Lower leg skin (tissue), 4 donors: ENCODE measurements at regions not wholly inside any gene's neighbourhood (a gene's known extent, or its start where the extent isn't known, plus 50 kb on each side); places are given as distances from the start of the nearest gene placed in this dataset.

ENCODE experiments used
- DNase-seq, 2 donors: peaks; one replicate each; pipeline ENCODE4 v3.0.0-alpha.2; 2019; ENCODE audit warnings: low spot score in 2 of 2
- H3K4me3 ChIP-seq: fragments of 200-600 bp; sonication (generic); 2 replicates; pipeline ENCODE4 v1.5.1; 2017; ENCODE audit warnings: mild to moderate bottlenecking, low read depth; ENCODE audit not compliant: poor library complexity, severe bottlenecking
- POLR2A ChIP-seq, 2 donors: fragments of 450-650 bp; IDR thresholded peaks; one replicate each; pipeline ENCODE4 v1.6.1; 2016 to 2017; ENCODE audit warnings: antibody characterized with exemption in 2 of 2, mild to moderate bottlenecking in 1 of 2, moderate library complexity in 1 of 2
- WGBS, 2 donors: methylation state at CpG; one replicate each; pipeline ENCODE4 v1.1.5; 2018; 5-methylcytosine and 5-hydroxymethylcytosine counted together
- intact Hi-C: fragments of 100-400 bp; cut with DNase I; formaldehyde crosslinking; loops from one replicate; pipeline ENCODE4 v1.15.0; 2023; ENCODE audit warnings: low total_unique reads
- TF ChIP-seq, protein P1 (sequence below), 3 donors: fragments of 450-650 bp; IDR thresholded peaks; one replicate each; pipeline ENCODE4 v1.5.1; 2016; ENCODE audit warnings: antibody characterized with exemption in 3 of 3, mild to moderate bottlenecking in 3 of 3, moderate library complexity in 2 of 3

DNA sequence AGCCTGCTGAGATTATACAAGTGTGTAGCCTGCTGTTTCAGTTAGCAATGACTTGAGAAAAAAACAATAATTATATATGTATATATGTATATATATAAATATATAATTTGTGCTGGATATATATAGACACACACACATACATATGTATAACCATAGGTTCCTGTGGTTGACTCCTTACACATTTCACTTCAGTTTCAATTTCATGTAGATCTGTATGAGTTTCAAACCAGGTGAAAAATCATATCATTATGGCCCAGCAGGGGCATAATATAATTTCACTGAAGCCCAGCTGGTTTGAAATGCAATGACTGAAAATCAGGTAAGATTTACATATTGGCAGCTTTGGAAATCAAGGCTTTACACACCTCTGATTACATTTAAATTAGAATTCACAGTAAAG lies 690.4 kb upstream of the CDH18 start:
- no peak for TF ChIP-seq POLR2A (IDR thresholded peaks at IDR 0.05)
- TF ChIP-seq, protein P1, sequence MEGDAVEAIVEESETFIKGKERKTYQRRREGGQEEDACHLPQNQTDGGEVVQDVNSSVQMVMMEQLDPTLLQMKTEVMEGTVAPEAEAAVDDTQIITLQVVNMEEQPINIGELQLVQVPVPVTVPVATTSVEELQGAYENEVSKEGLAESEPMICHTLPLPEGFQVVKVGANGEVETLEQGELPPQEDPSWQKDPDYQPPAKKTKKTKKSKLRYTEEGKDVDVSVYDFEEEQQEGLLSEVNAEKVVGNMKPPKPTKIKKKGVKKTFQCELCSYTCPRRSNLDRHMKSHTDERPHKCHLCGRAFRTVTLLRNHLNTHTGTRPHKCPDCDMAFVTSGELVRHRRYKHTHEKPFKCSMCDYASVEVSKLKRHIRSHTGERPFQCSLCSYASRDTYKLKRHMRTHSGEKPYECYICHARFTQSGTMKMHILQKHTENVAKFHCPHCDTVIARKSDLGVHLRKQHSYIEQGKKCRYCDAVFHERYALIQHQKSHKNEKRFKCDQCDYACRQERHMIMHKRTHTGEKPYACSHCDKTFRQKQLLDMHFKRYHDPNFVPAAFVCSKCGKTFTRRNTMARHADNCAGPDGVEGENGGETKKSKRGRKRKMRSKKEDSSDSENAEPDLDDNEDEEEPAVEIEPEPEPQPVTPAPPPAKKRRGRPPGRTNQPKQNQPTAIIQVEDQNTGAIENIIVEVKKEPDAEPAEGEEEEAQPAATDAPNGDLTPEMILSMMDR (IDR thresholded peaks at IDR 0.05) = no peak
- intact Hi-C loops = no loop called here
- no peak for DNase-seq
- H3K4me3 ChIP-seq = no peak overlapping the region

DNA sequence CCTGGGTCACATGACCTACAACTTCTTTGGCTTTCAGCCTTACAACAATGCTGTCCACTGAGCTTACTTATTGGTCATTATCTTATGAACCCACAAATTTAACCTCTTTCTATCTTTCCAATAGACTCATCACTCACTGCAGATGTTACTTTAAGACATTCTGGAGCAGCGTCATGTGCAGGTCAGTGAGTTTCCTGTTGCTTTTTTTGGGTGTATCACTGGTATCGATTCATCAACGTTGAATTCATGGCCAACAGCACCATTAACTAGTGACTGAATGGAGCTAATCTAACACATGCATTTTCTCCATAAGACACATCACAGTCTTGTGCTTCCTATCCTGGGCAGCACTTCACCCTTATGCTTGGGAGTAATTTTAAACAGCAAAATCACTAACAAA lies 672.6 kb upstream of the CDH18 start:
- no peak overlapping the region for H3K4me3 ChIP-seq
- TF ChIP-seq, protein P1 (IDR thresholded peaks at IDR 0.05) = no peak
- no peak for TF ChIP-seq POLR2A (IDR thresholded peaks at IDR 0.05)
- DNase-seq = no peak
- intact Hi-C loops = no loop called here
- 69 to 73% methylated on average over 3 of the region's 3 CpGs for WGBS, 2 donors

DNA sequence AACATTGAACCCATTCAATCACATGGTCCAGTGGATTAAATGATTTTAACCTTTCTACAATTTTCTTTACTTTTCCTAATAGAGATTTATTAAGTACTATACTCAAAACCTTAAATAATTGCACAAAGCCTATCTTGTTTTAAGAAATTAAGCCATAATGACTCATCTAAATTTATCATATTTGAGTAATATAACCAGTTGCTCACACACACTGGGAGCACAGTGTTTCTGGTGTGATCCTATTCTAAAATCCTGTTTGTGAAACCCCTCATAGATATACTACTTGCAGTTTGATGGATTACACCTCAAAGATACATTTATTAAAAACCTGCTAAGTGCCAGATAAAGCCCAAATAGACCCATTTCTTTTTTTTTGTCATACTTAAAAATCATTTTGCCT lies 668.3 kb upstream of the CDH18 start:
- DNase-seq = no peak

DNA sequence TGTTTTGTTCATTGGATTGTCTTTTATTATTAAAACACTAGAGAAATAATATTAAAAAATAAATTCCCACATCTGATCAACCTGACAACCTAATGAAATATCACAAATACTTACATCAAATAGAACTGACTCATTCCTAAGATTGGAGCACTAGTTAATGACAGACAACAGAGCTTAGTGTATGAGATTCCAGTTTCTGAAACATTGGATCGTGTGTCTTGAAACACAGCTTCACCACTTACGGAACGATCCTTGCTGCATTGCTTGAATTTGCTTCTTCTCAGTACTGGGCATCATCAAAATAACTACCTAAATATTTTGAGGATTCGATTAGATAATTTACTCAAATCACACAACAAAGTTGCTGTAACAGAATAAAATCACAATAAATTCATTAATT lies 667.2 kb upstream of the CDH18 start:
- TF ChIP-seq POLR2A (IDR thresholded peaks at IDR 0.05) = no peak
- TF ChIP-seq, protein P1 (IDR thresholded peaks at IDR 0.05) = no peak
- WGBS, 2 donors = 77 to 87% methylated on average over 4 of the region's 4 CpGs

More for the DNA sequence above, 668.3 kb upstream of the CDH18 start:
- intact Hi-C loops = no loop called here
- H3K4me3 ChIP-seq = no peak overlapping the region
- TF ChIP-seq POLR2A (IDR thresholded peaks at IDR 0.05) = no peak
- TF ChIP-seq, protein P1 (IDR thresholded peaks at IDR 0.05) = no peak

DNA sequence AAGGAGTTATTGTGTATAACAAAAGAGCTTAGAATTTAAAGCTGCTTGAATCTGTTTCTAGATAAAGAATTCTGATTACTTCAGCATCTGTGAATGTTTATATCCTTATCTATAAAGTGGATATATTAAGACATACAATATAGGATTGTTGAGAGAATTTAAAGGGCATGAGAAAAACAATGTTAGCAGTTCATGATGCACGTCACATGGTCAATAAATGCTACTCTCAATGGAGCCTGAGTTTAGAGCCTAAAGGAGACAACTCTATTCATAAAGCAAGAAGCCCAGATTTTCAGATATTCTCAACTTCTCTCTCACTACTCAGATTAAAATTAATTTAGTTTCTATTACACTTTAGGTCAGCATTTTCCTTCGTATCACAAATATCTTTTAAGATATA lies 666.7 kb upstream of the CDH18 start:
- intact Hi-C loops = no loop called here
- 61 to 72% methylated on average over 2 of the region's 2 CpGs for WGBS, 2 donors

More for the DNA sequence above, 667.2 kb upstream of the CDH18 start:
- no peak for DNase-seq
- H3K4me3 ChIP-seq = no peak overlapping the region
- intact Hi-C loops = no loop called here

DNA sequence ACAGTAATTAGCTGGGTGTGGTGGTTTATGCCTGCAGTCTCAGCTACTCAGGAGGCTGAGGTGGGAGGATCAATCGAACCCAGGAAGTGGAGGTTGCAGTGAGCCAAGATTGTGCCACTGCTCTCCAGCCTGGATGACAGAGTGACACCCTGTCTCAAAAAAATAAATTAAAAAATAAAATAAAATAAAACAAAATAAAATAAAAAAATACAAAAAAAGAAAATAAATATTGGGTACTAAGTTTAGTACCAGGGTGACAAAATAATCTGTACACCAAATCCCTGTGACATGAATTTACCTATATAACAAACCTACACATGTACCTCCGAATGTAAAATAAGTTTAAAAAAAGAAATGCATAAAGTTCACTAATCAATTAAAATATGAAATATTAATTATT lies 666.0 kb upstream of the CDH18 start:
- WGBS, 2 donors = 85 to 92% methylated on average over 2 of the region's 2 CpGs
- TF ChIP-seq, protein P1 (IDR thresholded peaks at IDR 0.05) = no peak
- no peak for TF ChIP-seq POLR2A (IDR thresholded peaks at IDR 0.05)
- H3K4me3 ChIP-seq = no peak overlapping the region
- intact Hi-C loops = no loop called here
- DNase-seq = no peak

More for the DNA sequence above, 666.7 kb upstream of the CDH18 start:
- DNase-seq = no peak
- no peak overlapping the region for H3K4me3 ChIP-seq
- TF ChIP-seq, protein P1 (IDR thresholded peaks at IDR 0.05) = no peak
